Activated naive CD4-positive, alpha-beta T cell treated with anti-CD3 and anti-CD28 coated beads, Interleukin-2, amount 50 U/mL, for 16 hours (primary cell): ENCODE measurements at regions not wholly inside any gene's neighbourhood (a gene's known extent, or its start where the extent isn't known, plus 50 kb on each side); places are given as distances from the start of the nearest gene placed in this dataset.
A peak's percentile ranks its signal among the peaks of the same experiment; 100 is the strongest.
"Not testable (repeated sequence)": the region's sequence is repeated elsewhere in the genome, so short reads cannot be mapped to it uniquely, and the experiment has no call there.

Experiments
- DNase-seq: peaks from one replicate; pipeline ENCODE4 v3.0.0-alpha.2; 2020

DNA sequence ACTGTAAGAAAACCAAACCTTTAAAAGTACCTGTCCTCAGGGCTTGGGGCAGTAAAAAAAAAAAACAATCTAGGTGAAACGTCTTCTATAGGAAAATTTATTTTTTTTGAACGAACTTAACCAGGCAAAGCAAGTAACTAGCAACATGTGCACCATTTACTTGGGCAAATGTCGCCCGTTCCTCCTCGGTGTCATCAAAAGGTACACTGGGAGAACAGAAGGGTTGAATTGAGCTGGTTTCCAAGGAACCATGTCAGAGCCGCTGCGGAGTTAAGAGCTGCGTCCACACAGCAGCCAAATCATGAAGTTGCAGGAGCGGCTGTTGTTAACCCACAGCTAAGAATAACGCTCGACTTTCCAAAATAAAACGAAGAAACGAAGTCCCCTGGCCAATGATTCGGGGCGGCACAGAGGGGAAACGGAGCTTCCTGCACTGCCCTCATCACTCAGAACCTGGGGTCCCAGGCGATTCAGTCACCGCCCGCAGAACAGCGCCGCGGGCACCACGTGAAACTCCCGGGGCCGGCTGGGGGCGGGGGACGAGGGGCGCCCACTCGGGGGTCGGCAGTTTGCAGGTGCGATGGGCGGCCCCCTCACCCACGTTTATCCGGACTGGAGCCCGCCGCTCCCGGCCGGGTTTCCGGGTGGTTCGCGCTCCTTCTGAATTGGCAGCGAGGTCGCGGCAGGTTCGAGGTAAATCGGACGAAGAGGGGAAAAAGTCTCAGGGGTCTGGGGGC lies 53.6 kb upstream of the PLGLB1 start:
- peak; percentile 35 for DNase-seq

DNA sequence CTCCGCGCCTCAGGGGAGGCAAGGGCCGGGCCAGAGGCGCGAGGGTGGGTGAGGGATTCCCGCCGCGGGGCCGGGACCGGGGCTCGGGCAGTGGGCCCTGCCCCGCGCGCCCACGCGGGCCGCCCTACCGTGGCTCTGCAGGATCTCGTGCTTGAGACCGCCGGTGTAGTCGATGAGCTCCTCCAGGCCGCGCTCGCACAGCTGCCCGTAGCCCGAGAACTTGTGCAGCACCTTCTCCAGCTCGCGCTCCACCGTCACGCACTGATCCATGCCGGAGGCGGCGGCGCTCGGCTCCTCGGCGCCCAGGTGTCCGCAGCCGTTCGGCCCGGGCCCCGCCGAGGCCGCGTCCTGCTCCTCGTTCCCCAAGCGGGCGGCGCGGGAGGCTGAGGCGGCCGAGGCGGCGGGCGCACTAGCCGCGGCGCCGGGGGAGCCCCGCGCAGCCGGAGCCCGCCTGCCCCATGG lies 54.2 kb upstream of the PLGLB1 start:
- DNase-seq, result peak; percentile 67

DNA sequence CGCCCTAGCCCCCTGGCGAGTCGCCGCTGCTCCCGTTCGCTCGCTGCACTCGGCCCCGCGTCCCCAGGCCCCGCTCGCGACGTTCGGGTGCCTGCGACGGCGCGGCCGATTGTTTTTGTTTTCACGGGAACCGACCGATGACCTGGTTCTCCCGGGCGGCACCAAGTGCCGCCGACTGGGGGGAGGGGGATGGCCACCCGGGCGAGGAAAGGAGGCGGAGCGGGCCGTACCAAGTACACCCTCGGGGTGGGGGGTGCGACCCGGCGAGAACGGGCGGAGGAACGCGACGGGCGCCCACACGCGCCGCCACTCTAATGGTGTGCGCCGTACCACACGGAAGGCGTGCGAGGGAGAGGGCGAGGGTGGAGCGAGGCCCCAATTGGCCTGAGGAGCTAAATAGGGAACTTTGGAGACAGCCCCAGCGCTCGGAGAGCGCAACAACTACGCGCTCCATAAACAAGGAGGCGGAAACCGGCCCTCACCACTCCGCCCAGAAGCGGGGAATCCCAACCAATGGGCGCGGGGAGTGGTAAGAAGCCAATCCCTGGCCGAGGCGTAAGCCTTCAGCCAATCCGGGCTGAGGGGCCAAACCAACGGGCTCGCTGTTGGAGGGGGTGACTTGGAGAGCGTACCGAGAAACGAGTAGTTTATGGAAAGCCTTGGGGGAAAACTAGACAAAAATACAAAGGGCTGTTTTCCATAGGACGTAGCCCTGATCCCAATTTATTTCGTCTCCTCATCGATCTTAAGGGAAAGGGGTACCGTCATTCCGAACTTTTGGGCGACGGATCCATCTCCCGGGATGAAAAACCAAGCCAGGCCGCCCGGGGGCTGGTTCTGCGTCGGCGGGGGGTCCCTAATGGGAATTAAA lies 54.8 kb upstream of the PLGLB1 start:
- DNase-seq, result peak; percentile 93

DNA sequence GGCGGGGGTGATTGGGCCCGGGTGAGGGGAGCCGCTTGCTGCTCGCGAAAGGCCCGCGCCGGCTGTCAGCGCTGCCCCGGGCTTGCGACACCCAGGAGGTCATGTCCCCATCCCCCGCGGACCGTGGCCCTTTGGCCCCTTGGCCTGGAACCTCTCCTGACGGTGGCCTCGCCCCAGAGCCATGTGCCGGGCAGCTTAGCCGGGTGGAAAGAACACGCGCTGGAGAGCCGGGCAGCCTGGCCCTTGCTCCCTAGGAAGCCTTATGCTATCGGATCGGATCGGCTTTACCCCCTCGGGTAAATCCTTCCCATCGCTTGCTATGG lies 55.4 kb upstream of the PLGLB1 start:
- not testable (repeated sequence) for DNase-seq

DNA sequence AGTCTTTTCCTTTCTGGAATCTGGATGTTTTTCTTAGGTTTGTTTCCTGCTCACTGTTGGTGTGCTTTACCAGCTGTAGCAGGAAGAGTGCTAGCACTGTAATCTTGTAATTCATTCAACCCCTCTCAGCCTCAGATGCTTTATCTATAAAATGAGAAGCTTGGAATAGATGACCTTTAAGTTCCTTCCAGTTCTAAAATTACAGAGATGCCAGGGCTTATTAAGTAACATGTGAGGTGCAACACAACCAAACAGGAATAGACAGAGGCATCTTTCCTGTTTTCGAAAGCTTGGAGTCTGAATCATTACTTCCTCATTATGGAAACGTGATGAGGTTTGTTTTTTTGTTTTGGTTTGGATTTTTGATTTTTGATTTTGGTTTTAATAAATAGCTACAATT lies 60.1 kb upstream of the PLGLB1 start:
- not testable (repeated sequence) for DNase-seq

DNA sequence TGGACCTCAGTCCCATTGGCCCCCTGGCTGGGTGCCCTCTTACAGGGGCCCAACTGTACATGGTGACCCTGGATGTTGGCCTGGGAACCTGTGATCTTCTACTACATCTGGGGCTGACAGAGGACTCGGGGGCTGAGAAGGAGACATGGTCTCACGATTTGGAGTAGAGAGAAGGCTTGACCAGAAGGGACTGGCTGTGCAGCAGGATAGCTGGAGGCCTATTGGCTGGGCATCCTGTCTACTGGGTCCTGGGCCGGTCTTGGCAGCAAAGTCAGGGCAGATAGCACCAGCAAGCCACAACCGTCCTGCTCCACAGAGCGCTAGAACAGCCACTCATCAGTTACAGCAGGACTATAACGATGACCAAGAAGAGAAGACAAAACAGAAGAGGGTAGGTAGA lies 66.4 kb upstream of the PLGLB1 start:
- not testable (repeated sequence) for DNase-seq

DNA sequence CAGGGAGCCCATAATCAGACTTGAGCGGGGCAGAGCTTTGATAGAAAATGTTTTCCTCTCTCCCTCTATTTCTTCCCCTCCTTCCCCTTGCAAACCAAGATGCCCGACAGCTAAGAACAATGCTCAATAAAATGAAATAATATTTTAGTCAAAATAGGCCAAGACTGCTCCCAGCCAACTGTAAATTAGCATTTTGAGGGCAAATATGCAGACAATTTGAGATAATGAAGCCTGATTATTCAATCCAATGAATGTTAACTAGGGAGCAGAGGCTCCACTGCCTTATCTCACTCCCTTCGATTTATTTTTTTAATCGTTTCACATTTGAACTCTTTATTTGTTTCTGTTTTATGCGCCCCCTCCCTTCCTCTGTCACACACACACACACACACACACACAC lies 67.8 kb upstream of the PLGLB1 start:
- not testable (repeated sequence) for DNase-seq

DNA sequence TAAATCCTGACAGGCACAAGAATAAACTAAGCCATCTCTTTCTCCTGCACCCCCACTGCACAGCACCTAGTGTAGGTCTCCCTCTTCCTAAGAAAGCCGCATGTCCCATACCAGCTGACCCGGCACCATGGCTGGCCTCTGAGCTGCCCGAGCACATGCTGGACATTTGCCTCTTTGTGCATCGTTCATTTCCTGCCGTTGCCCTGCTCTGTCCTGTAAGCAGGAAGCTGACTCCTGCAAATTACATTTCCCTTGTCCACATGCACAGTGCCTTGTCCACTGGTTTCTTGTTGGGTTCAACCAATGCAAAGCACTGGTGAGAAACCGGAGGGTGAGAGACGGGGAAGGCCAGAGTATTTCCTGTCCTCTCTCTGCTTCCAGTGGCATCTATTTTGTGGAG lies 71.6 kb upstream of the PLGLB1 start:
- not testable (repeated sequence) for DNase-seq

DNA sequence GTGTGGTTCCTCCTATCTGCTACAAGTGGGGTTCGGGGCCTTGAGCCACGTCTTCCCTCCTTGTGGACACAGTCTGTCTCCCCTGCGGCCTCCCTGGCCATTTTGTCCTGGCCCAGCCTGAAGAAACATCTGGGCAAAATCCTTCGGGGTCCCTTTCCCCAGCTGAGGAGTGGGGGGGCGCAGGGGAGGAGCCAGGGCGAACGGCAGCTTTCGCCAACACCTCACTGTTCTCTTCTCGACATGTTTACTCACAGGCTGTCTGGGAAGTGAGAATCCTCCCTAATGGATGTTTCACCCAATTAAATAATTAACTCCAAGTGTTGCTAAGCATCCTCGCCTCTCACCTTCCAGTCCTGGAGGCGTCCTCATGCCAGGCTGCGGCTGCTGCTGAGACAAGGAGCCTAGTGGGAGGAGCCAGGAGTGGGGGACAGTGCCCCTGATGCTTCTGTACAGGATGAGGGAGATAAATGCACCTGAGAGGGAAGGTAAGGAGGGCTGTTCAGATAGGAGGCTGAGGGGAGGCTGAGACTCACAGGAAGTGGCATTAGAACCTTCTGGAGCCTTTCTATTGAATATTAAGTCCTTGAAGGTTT lies 72.4 kb upstream of the PLGLB1 start:
- DNase-seq, result not testable (repeated sequence)

DNA sequence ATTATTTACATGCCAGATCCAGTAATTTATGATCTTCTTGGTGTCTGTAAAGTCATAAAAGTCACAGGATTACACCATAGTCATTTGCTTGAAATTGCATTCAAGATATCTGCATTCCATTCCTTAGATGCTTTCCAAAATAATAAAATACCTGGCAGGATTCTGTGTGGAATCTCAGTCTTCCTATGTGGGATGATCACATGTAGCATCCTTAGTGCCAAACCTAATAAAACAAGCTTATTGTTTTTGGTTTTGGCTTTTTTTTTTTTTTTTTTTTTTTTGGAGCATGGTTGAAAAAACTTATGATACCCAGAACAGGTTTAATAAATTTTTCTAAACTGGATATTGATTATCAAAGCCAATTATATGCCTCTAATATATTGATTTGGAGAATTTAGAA lies 74.2 kb upstream of the PLGLB1 start:
- not testable (repeated sequence) for DNase-seq

DNA sequence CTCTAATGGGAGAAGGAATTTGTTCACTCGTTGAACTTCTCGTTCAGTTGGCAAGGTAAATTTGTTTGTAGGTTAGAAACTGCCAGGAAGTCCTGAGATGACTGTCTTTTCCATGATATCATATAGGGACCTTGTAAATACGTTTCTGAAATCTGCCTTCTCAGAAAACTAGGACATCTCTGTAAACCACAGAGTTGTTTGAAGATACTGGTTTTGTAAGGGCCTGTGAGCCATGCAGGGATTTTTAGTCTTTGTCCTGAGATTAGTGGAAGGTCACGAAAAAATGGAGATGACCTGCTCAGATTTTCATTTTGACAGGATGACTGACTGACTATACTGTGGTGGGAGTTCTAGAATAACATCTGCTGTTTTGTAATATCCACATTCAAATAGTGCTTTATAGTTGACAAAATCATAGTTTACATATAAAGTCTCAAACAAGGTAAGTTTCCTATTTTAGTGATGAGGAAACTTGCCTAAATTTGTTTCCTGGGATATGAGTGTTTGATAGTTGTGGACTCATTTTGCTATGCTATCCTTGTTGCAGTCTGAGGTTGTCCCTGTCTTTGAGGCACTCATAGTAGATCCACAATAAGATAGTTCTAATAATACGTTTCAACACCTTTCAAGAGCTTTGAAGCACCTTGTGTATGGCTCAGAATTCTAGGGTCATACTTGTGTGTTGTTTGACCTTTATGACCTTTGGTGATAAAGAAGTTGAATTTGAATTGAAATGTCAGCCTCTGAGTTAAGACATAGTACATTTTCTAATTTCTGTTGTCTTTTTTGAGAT lies 107.3 kb upstream of the PLGLB1 start:
- not testable (repeated sequence) for DNase-seq

DNA sequence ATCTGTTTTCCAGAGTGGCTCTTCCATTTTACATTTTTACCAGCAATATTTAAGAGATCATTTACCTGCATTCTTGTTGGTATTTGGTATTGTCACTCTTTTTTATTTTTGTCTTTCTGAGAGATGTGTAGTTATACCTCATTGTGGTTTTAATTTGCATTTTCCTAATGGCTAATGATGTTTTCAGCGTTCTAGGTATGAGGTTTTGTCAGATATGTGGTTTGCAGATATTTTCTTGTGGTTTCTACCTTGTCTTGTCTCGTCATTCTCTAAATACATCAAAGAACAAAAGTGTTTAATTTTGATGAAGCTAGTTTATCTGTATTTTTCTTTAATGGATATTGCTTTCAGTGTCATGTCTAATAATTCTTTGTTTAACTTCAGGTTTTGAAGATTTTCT lies 110.9 kb upstream of the PLGLB1 start:
- not testable (repeated sequence) for DNase-seq

DNA sequence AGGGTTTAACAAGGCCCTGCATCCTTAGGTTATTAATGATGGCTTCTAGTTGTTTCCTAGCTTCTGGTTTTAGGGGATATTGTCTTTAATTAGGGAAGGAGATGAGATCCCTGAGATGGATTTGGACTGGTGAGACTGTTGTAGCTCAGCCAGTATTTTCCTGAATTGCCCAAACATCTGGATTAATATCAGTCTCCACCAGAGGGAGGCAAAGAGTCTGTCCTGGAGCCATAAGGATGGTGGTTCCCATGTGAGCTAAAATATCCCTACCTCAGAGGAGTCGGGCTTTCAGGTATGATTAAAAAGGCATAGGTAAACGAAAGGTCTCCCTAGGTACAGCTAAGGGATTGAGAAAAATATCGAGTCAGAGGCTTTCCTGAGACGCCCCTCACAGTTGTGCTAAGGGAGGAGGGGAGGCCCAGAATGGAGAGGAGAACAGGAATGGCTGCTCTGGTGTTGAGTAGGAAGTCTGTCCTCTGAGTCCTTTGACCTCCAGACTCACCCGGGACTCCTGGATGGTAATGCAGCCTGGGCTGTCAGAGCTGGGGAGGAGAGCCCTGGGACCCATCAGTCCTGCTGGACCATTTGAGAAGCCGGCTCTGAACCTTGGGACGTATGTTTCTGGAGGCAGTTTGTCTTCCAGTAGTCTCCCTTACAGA lies 130.3 kb upstream of the PLGLB1 start:
- DNase-seq, result not testable (repeated sequence)

DNA sequence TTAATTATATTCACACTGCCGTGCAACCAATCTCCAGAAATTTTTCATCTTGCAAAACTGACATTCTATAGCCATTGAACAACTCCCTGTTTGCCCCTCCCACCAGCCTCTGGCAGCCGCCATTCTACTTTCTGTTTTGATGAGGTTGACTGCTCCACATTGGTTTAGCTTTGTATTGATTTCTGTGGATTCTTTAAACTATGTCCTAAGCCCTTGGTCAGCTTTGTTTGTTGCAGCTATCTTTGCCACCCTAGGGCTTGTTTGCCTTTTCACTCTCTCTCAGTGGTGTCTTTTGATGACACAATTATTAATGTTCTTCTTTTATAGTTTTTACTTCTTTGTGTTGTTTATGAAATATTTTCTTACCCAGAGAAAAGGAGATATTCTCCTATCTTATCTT lies 152.8 kb upstream of the PLGLB1 start:
- DNase-seq, result not testable (repeated sequence)

DNA sequence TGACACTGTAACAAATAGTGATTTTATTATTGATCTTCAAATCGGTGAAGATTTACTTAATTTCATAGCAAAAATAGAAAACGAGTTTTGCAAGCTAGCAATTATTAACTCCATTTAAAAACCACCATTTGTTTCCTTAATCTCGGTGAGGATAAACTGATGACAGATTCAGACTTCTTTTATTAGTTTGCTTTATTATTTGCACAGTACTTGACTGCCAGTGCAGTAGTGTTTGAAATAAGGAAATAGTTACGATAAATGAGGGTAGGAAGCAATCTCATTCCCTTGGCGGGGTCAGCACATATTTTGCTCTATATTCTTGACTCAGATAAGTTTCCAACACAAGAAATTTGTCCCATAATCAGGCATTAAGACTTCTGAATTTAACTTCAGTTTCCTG lies 161.7 kb upstream of the PLGLB1 start:
- not testable (repeated sequence) for DNase-seq

DNA sequence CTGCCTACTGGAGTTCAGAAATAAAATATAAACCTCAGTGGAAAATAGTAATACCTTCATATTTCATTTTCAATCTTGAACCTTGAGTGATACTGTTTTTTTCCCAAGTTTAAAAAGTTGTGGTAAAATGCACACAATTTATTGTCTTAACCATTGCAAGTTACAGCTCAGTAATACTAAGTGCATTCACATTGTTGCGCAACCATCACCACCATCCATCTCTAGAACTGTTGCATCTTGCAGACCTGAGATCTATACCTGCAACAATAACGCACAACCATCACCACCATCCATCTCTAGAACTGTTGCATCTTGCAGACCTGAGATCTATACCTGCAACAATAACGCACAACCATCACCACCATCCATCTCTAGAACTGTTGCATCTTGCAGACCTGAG lies 162.6 kb upstream of the PLGLB1 start:
- not testable (repeated sequence) for DNase-seq

DNA sequence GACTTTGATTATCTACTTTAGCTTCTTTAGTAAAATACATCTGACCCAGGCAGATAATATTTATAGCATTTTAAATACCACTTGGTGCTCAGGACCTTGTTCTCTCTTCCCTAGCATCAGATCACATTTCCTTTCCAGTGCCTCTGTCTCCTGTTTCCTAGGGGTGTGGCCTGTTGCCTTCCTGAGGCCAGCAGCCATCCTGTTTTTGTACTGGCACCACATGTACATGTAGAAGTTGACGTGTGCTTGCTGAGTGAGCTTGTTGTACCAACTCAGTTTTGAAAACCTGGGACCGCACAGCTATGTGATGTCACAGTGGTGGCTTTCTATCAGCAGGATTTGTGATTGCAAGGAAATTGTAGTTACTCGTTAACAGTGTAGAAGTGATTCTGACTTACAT lies 167.6 kb upstream of the PLGLB1 start:
- not testable (repeated sequence) for DNase-seq

DNA sequence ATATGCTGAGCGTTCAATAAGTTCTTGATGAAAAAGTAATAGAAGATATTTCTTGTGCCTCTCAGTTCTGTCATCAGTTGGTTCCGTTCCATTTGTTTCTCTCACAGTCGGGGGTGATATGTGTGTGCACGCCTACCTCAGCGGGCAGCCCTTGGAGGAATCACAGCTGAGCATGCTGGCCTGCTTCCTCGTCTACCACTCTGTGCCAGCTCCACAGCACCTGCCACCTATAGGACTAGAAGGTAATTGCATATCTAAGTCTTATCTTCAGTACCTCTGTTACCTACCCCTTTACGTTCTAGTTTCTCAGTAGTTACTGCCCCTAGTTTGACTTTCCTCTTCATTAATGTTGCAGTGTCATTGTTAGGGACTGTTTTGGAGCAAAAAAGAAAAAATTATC lies 171.7 kb upstream of the PLGLB1 start:
- DNase-seq, result not testable (repeated sequence)

DNA sequence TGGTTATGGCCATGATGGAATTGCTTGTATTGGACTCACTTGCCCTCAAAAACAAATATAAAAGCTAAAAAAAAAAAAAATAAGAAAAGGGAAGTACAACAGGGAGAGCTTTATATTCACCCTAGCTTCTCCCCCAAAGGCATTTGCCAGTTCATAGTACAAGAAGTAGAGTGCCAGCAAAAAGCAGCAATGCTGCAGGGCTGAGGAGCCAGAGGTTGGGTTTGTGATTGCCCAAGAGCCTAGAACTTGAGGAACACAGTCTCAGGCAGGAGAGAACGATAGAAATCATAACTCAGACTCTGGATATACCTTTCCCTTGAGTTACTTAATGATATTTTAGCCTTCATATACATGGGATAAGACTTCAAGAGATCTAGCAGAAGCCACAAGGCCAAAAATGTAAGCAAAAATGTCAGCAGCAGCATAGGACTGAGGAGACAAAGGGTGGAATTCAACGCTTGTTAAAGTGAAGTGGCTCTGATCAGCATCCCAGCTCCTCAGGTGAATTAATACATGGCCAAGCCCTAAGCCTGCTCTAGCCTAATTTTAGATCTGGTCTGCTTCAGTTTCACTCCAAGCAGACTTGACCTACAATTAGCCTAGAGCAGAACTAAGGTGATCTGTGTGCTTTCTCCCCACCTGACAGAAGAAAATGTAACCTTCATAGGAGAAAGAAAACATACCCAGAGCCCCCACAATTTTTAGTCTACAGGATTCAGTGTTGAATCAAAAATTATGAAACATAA lies 172.8 kb upstream of the PLGLB1 start:
- not testable (repeated sequence) for DNase-seq

DNA sequence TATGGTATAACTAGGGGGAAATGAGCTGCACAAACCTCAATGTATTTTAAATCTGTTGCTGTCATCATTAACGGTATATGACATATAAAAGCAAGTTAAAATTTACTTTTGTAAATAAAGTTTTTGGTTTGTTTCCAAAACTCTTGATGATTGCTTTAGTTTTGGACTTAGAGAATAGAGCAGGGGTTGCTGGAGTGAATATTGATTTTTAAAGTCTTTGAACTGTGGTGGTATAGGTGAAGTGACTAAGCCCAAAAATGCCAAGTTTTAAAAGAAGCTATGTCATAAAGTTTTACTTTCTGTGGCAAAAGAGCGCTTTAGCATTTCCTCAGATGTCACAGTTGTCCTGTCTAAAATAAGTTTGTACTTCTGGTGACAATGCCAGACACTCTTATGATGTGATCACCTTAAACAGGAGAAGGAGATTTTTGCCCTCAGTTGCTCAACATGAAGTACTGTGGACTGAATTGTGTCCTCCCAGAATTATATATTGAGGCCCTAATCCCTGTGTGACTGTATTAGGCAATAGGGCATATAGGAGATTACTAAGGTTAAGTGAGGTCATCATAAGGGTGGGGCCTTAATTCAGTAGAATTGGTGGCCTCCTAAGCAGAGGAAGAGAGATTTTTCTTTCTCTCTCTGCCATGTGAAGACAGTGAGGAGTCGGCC lies 175.2 kb upstream of the PLGLB1 start:
- not testable (repeated sequence) for DNase-seq

DNA sequence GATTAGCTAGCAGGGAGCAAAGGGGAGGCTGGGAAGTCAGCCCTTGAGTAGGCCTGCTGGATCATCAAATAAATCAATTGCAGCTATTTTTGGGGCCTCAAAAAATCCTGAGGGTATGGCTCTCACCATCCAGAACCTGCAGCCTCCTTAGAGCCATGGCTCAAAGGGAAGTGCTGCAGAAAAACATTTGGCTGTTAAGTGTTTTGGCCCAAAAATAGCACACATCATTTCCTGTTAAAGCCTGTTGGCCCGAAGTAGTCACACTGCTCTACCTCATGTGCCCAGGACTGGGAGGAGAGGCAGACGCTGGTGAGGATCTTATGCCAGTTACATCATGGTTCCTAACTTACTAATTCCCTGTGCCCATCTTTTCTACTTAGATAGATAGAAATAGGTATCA lies 176.8 kb upstream of the PLGLB1 start:
- DNase-seq, result not testable (repeated sequence)
